Ectodermal cell (in vitro differentiated cells): ENCODE measurements at regions not wholly inside any gene's neighbourhood (a gene's known extent, or its start where the extent isn't known, plus 50 kb on each side); places are given as distances from the start of the nearest gene placed in this dataset.
"Not testable (repeated sequence)": the region's sequence is repeated elsewhere in the genome, so short reads cannot be mapped to it uniquely, and the experiment has no call there.

ENCODE experiments used
- H3K27ac ChIP-seq: 2 replicates; pipeline ENCODE4 v1.7.0; 2013; ENCODE audit warnings: mild to moderate bottlenecking, low read depth, low read length; ENCODE audit not compliant: insufficient read depth, poor library complexity, severe bottlenecking
- H3K27me3 ChIP-seq: 2 replicates; pipeline ENCODE4 v1.7.0; 2013; ENCODE audit warnings: mild to moderate bottlenecking, low read length; ENCODE audit not compliant: insufficient read depth, control insufficient read depth, poor library complexity, severe bottlenecking
- H3K36me3 ChIP-seq: one replicate; pipeline ENCODE4 v1.7.0; 2013; ENCODE audit warnings: low read length; ENCODE audit not compliant: control insufficient read depth, insufficient read depth
- H3K4me1 ChIP-seq: one replicate; pipeline ENCODE4 v1.7.0; 2013; ENCODE audit warnings: low read length; ENCODE audit not compliant: control insufficient read depth, insufficient read depth
- H3K4me3 ChIP-seq: 2 replicates; pipeline ENCODE4 v1.7.0; 2013; ENCODE audit warnings: low read depth, low read length, control low read depth; ENCODE audit not compliant: insufficient read depth
- H3K9me3 ChIP-seq: 2 replicates; pipeline ENCODE4 v1.7.0; 2013; ENCODE audit warnings: mild to moderate bottlenecking, low read length, moderate library complexity; ENCODE audit not compliant: control insufficient read depth
- WGBS, 2 experiments: methylation state at CpG; one replicate each; pipeline ENCODE4 v1.1.7; 2013; ENCODE audit warnings: missing lambda C conversion rate in 2 of 2; 5-methylcytosine and 5-hydroxymethylcytosine counted together

DNA sequence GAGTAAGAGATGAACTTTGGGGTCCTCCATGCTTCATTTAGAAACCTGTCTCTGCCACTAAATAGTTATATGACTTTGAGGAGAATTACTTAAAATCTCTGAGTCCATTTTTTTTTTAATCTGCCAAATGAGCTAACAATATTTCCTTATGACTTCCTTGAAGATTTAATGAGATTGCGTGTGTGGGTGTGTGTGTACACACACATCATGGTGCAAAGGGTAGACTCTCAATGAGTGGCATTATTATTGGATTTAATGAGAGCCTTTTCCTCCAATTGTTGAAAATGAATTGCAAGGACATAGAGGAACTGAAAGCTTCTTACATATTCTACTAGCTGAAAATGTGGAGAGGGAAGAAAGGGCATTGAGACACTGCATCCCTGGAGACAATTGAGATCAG lies 573.5 kb upstream of the LUZP2 start:
- H3K36me3 ChIP-seq: no peaks in the 10 kb centered on the region
- 67 to 96% methylated on average over 1 of the region's 1 CpG for WGBS, 2 experiments
- no peaks in the 10 kb centered on the region for H3K9me3 ChIP-seq
- H3K27me3 ChIP-seq: no peaks in the 10 kb centered on the region
- H3K4me3 ChIP-seq: no peak overlapping the region
- H3K27ac ChIP-seq: no peak overlapping the region
- H3K4me1 ChIP-seq: no peaks in the 10 kb centered on the region

DNA sequence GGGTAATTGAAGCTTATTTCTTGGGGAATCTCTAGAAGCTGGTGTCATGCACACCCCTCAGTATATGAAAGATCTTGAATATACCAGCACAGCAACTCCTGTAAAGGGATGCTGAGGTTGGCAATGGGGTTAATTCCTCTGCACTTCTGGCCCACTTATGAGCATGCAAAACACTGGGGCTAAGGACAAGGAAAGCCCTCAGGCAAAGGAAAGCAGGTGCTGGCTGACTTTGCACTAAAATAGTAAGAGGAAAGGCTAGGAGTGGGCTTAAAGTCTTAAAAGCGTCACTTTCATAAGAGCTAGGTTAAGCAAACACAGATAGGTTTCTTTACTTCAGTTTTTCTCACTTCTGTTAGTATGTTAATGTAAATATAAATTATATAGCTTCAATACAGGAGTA lies 572.6 kb upstream of the LUZP2 start:
- WGBS, 2 experiments: 100% methylated on average over 1 of the region's 1 CpG; no CpG with 5 or more reads in 1 of the 2 experiments

DNA sequence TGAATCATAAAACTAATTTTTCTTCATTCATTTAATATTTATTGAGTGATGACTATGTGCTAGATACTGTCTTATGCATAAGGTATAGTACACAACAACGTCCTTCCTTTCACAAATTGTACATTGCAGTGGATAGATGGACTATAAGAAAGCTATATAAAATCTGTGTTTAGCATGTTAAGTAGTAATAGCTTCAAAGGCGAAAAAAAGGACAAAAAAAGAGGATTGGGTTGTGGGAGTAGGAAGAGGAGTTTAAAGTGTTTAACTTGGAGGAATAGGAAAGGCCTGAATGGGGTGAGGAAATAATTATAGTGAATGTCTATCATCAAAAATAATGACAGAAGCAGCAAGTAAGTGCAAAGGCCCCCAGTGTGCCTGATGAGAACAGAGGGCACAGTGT lies 565.4 kb upstream of the LUZP2 start:
- WGBS, 2 experiments: 90 to 97% methylated on average over 1 to 2 of the region's 2 CpGs
- Histone ChIP-seq H3K27me3 (no peaks in the 10 kb centered on the region), H3K4me3 (no peak overlapping the region), H3K36me3 (no peaks in the 10 kb centered on the region), H3K9me3 (no peaks in the 10 kb centered on the region), H3K27ac (no peak overlapping the region), H3K4me1 (no peaks in the 10 kb centered on the region)

More for the DNA sequence above, 572.6 kb upstream of the LUZP2 start:
- H3K9me3 ChIP-seq: no peaks in the 10 kb centered on the region
- H3K27me3 ChIP-seq: no peaks in the 10 kb centered on the region
- no peak overlapping the region for H3K27ac ChIP-seq
- no peaks in the 10 kb centered on the region for H3K4me1 ChIP-seq
- H3K36me3 ChIP-seq: no peaks in the 10 kb centered on the region
- H3K4me3 ChIP-seq: no peak overlapping the region

DNA sequence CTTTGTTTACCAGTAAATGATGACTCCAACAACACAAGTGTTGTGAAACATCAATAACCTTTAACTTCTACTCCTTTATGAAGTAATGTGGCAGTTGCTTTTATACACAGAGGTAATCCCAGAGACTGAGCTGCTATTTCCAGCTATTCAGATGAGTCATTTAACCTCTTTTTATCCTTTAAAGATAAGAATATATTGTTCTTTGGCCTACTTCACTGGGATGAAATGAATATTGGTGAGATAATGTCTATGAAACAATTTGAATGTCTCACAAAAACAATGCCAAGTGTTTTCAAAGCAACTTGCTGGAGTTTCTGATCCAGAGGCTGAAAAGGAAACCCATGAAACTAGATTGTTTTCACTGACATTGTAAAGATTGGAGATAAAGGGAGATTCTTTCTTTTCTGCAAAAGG lies 564.4 kb upstream of the LUZP2 start:
- Histone ChIP-seq H3K27ac (no peak overlapping the region), H3K27me3 (no peaks in the 10 kb centered on the region), H3K9me3 (no peaks in the 10 kb centered on the region), H3K36me3 (no peaks in the 10 kb centered on the region), H3K4me3 (no peak overlapping the region), H3K4me1 (no peaks in the 10 kb centered on the region)

DNA sequence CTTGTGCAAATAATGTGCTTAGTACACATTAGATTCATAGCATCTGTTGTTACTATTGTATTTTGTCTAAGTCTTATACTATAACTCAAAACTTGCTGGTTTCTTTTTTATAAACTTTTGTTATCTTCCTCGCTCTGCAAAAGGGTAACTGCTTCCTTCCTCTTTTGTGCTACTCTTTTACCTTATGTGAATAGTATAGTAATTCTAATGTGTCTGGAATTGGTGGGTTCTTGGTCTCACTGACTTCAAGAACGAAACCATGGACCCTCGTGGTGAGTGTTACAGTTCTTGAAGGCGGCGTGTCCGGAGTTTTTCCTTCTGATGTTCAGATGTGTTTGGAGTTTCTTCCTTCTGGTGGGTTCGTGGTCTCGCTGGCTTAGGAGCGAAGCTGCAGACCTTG lies 563.1 kb upstream of the LUZP2 start:
- Histone ChIP-seq H3K4me3 (no peak overlapping the region), H3K4me1 (no peaks in the 10 kb centered on the region), H3K27me3 (no peaks in the 10 kb centered on the region), H3K27ac (no peak overlapping the region), H3K9me3 (no peaks in the 10 kb centered on the region), H3K36me3 (no peaks in the 10 kb centered on the region)
- WGBS, 2 experiments: 83 to 85% methylated on average over 8 of the region's 9 CpGs

DNA sequence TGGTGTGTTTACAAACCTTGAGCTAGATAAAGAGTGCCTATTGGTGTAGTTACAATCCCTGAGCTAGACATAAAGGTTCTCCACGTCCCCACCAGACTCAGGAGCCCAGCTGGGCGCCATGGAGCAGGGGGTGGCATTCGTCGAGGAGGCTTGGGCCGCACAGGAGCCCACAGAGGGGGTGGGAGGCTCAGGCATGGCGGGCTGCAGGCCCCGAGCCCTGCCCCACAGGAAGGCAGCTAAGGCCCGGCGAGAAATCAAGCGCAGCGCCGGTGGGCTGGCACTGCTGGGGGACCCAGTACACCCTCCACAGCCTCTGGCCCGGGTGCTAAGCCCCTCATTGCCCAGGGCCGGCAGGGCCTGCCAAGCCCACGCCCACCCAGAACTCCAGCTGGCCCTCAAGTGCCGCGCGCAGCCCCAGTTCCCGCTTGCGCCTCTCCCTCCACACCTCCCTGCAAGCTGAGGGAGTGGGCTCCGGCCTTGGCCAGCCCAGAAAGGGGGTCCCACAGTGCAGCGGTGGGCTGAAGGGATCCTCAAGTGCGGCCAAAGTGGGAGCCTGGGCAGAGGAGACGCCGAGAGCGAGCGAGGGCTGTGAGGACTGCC lies 562.1 kb upstream of the LUZP2 start:
- WGBS, 2 experiments: 94 to 96% methylated on average over 27 of the region's 27 CpGs
- not testable (repeated sequence) for H3K27ac ChIP-seq, H3K4me3 ChIP-seq, H3K27me3 ChIP-seq, H3K4me1 ChIP-seq, H3K36me3 ChIP-seq, H3K9me3 ChIP-seq

DNA sequence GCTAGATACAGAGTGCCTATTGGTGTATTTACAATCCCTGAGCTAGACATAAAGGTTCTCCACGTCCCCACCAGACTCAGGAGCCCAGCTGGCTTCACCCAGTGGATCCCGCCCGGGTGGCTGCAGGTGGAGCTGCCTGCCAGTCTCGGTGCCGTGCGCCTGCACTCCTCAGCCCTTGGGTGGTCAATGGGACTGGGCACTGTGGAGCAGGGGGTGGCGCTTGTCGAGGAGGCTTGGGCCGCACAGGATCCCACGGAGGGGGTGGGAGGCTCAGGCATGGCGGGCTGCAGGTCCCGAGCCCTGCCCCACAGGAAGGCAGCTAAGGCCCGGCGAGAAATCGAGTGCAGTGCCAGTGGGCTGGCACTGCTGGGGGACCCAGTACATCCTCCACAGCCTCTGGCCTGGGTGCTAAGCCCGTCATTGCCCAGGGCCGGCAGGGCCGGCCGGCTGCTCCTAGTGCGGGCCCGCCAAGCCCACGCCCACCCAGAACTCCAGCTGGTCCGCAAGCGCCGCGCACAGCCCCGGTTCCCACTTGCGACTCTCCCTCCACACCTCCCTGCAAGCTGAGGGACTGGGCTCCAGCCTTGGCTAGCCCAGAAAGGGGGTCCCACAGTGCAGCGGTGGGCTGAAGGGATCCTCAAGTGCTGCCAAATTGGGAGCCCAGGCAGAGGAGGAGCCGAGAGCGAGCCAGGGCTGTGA lies 554.6 kb upstream of the LUZP2 start:
- WGBS, 2 experiments: 93 to 94% methylated on average over 31 of the region's 31 CpGs
- H3K9me3 ChIP-seq: not testable (repeated sequence)

DNA sequence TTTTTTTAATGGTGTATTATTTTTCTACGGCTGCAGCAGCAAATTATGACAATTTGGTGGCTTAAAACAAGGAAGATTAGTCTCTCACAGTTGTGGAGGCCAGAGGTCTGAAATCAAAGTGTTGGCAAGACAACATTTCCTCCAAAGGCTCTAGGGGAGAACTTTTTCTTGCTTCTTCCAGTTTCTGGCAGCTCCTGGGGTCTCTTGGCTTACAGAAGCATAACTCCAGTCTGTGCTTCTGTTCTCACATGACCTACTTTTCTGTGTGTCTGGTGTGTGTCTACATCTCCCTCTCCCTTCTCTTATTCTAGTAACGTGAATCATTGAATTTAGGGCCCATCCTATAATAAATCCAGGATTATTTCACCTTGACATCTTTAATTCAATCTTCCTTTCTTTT lies 551.9 kb upstream of the LUZP2 start:
- no peaks in the 10 kb centered on the region for H3K27me3 ChIP-seq
- no peak overlapping the region for H3K4me3 ChIP-seq
- no peaks in the 10 kb centered on the region for H3K9me3 ChIP-seq
- H3K36me3 ChIP-seq: no peaks in the 10 kb centered on the region
- 88 to 91% methylated on average over 2 of the region's 2 CpGs for WGBS, 2 experiments
- no peaks in the 10 kb centered on the region for H3K4me1 ChIP-seq
- no peak overlapping the region for H3K27ac ChIP-seq

More for the DNA sequence above, 554.6 kb upstream of the LUZP2 start:
- not testable (repeated sequence) for H3K36me3 ChIP-seq, H3K27me3 ChIP-seq, H3K4me3 ChIP-seq, H3K4me1 ChIP-seq, H3K27ac ChIP-seq

DNA sequence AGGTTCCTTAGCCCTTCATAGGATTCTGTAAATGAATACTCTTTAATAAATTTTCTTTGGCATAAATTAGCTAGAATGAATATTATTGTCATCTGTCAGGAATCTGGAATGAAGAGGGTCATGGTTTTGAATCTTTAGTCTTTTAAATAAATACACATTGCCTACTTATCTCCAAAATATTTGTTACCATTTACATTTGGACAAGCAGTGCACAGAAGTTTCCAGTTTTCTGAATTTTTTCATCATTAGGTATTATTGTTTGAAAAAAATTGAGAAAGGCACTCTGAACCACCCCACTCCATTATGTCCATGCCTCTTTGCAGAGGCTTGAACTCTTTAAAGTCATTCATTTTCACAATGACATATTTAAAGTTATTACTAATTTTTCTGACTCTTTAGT lies 549.0 kb upstream of the LUZP2 start:
- Histone ChIP-seq H3K9me3 (no peaks in the 10 kb centered on the region), H3K4me3 (no peak overlapping the region), H3K4me1 (no peaks in the 10 kb centered on the region), H3K36me3 (no peaks in the 10 kb centered on the region), H3K27ac (no peak overlapping the region), H3K27me3 (no peaks in the 10 kb centered on the region)

DNA sequence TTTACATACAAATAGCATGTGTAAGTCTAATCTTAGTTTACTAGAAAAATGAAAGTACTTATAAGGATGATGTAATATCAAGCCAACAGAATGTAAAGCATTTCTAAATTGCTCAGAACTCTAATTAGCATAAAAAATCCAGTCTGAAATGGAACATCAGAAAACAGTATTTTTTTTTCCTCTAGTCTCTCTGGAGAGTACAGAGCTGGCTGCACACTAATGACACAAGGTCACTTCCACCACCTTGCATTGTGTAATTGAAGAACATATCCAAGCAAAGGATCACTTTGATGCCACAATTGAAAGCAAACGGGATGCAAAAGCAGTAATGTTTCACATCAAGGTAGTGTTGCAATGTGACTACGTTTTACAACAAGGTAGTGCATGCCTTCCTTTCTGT lies 548.0 kb upstream of the LUZP2 start:
- no peaks in the 10 kb centered on the region for H3K9me3 ChIP-seq
- 87 to 93% methylated on average over 2 of the region's 2 CpGs for WGBS, 2 experiments
- H3K27ac ChIP-seq: no peak overlapping the region
- no peak overlapping the region for H3K4me3 ChIP-seq
- no peaks in the 10 kb centered on the region for H3K4me1 ChIP-seq
- no peaks in the 10 kb centered on the region for H3K27me3 ChIP-seq
- H3K36me3 ChIP-seq: no peaks in the 10 kb centered on the region
